ENCODE measurements at regions not wholly inside any gene's neighbourhood (a gene's known extent, or its start where the extent isn't known, plus 50 kb on each side); places are given as distances from the start of the nearest gene placed in this dataset.

DNA sequence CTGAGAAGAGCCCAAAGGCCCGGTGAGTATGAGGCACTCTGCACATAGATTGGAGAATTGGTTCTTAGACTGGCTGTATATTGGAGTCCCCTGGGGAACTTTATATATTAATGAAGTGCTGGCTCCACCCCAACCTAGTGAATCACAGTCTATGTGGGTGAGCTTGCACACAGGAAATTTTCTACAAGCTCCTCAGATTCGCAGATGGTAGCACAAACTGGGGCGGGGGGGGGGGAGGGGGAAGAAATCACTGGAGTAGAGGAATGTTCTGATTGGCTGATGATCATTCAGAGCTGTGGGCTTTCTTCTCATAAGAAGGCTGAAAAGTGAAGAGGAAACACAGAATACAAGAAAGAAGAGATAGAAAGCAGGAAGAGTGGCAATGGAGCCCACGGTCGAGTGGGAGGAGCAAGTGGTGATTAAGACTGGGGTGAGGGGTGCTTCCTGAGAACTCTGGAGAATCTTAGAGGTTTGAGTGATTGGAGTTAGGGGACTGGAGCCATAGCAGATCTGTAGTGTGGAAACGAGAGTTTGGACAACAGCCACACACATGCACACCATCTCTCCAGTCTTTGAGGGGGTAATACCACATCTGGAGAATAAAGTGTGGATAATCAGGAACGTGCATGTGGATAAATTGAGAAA, 465.9 kb upstream of the DAB1 start:
- no peak for DNase-seq (ENCODE audit: low read depth)
- TF ChIP-seq, protein P1, sequence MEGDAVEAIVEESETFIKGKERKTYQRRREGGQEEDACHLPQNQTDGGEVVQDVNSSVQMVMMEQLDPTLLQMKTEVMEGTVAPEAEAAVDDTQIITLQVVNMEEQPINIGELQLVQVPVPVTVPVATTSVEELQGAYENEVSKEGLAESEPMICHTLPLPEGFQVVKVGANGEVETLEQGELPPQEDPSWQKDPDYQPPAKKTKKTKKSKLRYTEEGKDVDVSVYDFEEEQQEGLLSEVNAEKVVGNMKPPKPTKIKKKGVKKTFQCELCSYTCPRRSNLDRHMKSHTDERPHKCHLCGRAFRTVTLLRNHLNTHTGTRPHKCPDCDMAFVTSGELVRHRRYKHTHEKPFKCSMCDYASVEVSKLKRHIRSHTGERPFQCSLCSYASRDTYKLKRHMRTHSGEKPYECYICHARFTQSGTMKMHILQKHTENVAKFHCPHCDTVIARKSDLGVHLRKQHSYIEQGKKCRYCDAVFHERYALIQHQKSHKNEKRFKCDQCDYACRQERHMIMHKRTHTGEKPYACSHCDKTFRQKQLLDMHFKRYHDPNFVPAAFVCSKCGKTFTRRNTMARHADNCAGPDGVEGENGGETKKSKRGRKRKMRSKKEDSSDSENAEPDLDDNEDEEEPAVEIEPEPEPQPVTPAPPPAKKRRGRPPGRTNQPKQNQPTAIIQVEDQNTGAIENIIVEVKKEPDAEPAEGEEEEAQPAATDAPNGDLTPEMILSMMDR (conservative IDR thresholded peaks at IDR 0.05; ENCODE audit: low read depth, low read length): no peak
- no peak overlapping the region for H3K4me3 ChIP-seq (ENCODE audit: low read length)

DNA sequence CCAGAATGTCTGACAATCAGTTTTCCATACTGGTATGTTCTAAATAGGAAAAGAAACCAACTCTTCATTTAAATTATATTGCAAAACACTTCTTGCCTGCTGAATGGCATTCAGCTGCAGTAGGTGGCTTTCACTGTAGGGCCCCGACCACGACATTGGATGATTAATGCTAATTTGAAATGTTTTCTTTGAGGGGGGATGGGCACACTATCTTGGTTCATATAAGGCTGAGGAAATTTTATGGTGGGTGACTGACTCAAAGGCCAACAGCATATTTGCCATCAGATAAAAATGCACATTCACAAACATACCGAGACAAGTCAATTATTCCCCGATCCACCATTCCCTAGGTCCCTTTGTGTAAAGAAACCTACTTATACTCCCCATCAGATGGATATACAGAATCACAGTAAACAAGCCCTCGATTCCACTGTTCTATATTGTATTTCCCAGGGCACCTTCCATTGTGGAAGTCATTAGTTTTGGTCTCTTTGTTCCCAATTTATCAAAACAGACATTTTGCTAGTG, 464.2 kb upstream of the DAB1 start:
- DNase-seq (ENCODE audit: low read depth): no peak
- TF ChIP-seq, protein P1 (conservative IDR thresholded peaks at IDR 0.05; ENCODE audit: low read depth, low read length): no peak
- H3K4me3 ChIP-seq (ENCODE audit: low read length): no peak overlapping the region

DNA sequence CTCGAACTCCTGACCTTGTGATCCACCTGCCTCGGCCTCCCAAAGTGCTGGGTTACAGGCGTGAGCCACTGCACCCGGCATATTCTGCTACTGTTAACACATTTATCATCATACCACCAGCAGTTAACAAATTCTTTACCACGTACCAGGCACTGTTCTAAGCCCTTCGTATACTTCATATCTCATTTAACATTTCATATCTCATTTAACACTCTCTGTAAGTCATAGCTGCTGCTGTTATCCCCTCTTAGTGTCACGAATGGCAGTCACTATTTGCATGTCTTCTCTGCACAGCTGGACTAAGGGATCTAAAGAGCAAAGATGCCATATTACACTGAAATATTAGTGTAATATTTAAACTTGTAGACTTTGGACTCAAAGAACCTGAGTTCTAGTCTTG, 462.5 kb upstream of the DAB1 start:
- DNase-seq (ENCODE audit: low read depth): no peak
- TF ChIP-seq, protein P1 (conservative IDR thresholded peaks at IDR 0.05; ENCODE audit: low read depth, low read length): no peak
- no peak overlapping the region for H3K4me3 ChIP-seq (ENCODE audit: low read length)

DNA sequence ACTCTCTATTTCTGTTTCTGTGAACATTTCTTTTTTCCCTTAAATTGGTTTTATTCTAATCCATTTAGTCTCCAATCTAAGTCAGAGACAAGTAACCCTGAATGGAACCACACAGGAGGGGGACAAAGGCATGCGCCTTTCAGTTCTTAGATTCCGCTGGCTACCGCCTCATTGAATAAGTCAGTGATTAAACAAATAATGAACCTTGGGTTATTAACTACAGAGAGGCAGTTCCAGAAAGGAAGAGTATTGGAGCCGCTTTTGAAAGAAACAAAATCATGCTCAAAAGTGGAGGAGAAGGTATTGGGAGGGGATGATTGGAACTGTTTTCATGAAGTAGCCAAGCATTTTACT, 459.8 kb upstream of the DAB1 start:
- no peak overlapping the region for H3K4me3 ChIP-seq (ENCODE audit: low read length)
- DNase-seq (ENCODE audit: low read depth): no peak
- TF ChIP-seq, protein P1 (conservative IDR thresholded peaks at IDR 0.05; ENCODE audit: low read depth, low read length): no peak

DNA sequence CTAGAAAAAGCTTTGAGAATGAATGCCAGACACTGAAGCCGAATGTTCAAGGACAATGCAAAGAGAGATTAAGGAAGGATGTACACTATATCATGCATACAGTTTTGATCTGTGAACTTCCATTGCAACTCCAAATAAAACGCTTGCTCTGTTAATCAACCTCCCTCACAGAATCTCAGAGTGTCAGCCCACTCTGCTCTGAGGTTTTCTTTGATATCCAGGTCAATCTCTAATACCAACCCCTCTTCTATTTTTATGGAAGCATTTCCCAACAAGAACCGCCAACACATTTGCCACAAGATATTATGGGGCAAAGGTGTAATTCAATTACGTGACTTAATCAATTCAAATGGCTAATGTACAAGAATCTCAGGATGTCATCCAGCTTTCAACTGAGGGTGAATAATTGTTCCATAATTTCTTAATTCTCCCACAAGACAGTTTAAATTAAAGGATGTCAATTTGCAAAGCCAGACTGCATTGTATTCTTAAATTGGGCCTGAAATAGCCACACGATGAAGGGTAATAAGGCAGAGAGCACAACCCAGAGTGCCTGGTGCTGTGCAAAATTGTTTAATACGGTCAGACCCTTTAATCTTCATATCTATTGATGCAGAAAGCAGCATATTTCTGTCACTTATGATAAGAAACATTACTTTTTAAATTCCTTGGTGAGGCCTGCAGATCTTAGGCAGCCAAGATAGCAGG, 459.2 kb upstream of the DAB1 start:
- TF ChIP-seq, protein P1 (conservative IDR thresholded peaks at IDR 0.05; ENCODE audit: low read depth, low read length): no peak
- no peak for DNase-seq (ENCODE audit: low read depth)

DNA sequence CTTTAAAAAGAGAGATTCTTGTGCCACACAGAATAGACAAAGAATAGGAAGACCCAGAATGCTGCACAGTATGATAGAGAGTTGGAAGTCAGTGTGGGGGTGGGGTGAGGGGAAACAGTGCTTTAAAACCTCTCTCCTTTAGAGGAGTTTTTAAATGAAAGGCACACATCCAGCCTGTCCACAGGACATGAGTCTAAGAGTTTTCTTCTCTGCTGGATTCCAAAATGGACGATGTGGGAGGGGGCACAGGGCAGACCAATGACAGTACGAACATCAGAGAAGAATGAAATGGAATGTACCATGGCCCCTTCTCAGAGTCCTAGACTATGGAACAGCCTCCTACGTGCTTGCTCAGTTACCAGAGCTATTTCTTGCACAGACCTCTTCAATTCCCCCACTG, 458.2 kb upstream of the DAB1 start:
- TF ChIP-seq, protein P1 (conservative IDR thresholded peaks at IDR 0.05; ENCODE audit: low read depth, low read length): no peak

More for the DNA sequence above, 459.2 kb upstream of the DAB1 start:
- no peak overlapping the region for H3K4me3 ChIP-seq (ENCODE audit: low read length)

DNA sequence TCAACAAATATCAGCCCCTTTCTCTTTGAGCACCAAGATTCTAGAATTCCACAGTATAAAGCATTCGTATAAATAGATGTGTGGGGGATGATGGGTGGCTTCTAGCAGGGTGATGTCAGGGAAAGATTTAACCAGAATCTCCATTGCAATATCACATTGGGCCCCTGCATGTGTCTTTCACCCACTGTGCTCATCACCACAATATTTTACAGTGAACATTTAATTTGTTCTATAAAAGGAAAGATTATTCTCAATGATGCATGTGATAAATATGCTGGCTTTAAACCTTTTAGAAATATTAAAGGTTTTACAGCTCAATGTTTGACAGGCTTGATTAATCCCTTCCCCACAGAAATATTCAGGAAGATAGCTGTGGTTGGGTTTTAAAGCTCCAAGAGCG, 457.8 kb upstream of the DAB1 start:
- peak; percentile 19 for DNase-seq (ENCODE audit: low read depth)
- no peak overlapping the region for H3K4me3 ChIP-seq (ENCODE audit: low read length)
- TF ChIP-seq, protein P1 (conservative IDR thresholded peaks at IDR 0.05; ENCODE audit: low read depth, low read length): no peak

More for the DNA sequence above, 458.2 kb upstream of the DAB1 start:
- no peak overlapping the region for H3K4me3 ChIP-seq (ENCODE audit: low read length)
- no peak for DNase-seq (ENCODE audit: low read depth)

All from retinal pigment epithelial cell (primary cell).